SHP77 treated with DMSO at 0.1 percent for 48 hours (cell line): ENCODE measurements at regions not wholly inside any gene's neighbourhood (a gene's known extent, or its start where the extent isn't known, plus 50 kb on each side); places are given as distances from the start of the nearest gene placed in this dataset.

Experiments
- DNase-seq: peaks from one replicate; lab custom pipeline; 2025; lab: John Stamatoyannopoulos, UW

DNA sequence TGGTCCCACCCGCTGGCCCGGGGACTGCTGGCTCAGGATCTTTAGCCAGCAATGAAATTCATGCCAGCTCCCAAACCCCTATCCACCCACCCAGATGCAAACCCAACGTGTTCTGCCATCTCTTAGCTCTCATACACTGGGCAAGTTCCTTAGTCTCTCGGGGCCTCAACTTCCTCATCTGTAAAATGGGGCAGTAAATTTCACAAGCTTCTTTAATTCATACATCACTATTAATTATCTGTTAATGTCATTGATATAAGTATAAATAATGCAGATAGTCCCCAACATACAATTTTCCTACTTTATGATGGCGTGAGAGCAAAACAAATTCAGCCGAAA is 398.7 kb downstream of the SOX9 start:
- no peak for DNase-seq

DNA sequence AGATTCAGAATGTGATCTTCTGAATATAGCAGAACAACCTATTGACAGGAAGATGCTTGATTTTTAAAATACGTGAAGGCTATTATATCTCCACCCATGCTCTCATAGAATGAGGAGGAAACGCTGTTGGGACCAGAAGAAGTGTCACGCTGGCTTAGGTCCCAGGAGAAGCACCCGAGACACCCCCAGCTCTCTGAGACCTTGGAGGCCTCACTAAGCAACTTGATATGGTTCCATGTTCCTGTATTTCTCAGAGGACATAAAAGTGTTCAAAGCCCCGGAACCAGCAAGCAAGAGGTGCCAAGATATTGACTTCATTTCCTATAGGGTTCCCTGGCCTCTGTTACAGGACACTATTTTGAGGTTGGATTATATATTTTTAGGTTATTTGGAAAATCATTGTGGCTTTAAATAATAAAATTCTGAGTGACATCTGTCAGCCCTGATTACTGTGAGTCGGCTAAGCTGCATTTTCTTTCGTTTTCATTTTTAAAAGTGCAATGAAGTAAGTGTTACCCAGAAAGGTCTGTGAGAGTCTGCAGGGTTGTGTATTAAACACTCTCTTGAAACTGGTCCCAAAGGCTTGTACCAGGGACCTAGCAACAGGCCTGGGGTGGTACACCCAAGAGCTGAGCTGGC is 400.0 kb downstream of the SOX9 start:
- DNase-seq: no peak

DNA sequence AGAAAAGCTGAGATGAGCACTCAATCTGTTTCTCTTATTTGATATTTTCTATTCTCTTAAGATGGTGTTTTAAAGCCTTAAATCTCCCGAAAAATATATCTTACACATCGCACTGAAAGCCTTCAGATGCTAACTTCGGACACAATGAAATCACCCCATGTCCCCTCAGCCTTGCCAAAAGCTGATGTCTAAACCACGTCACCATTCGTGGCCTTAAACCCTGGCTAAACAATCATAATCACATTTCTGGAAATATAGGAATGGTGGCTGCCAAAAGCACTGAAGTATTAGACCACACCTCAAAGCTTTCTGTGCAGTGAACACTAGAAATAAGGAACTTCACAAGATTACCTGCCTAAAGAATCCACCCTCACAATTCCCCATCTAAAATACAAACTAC is 402.7 kb downstream of the SOX9 start:
- no peak for DNase-seq

DNA sequence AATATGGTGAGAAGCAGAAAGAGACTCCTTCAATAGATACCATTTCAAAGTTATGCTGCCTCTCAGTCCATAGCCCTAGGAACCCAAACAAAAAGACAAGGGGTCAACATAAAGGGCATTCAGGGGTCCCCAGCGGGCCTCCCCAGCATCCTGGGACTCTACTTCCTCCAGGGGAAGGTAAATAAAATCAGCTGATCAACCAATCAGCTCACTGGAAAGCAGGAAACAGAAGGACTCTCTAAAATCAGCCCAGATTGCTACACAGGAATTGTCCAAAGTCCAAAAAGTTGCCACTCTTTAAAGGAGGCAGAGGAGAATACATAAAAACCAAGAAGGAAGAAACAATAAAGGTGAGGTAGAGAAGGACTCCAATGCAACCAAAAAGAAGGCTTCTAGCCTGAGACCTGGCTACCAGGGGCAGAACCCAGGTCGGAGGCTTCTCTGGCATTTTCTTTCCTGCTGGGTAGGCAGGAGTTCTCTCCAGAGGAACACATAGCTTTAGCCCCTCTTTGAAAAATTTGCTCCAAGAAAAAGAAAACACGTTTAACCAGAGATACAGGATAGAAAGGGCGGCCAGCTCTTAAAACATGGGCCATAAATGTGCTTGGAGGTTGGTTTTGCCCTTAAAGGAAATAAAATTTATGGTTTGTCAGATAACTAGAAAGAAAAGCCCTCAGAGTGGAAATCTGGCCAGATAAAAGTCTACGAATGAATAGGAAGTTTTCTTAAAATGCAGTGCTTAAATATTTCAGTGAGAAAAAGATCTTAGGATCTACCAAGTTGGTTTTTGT is 404.6 kb downstream of the SOX9 start:
- no peak for DNase-seq

DNA sequence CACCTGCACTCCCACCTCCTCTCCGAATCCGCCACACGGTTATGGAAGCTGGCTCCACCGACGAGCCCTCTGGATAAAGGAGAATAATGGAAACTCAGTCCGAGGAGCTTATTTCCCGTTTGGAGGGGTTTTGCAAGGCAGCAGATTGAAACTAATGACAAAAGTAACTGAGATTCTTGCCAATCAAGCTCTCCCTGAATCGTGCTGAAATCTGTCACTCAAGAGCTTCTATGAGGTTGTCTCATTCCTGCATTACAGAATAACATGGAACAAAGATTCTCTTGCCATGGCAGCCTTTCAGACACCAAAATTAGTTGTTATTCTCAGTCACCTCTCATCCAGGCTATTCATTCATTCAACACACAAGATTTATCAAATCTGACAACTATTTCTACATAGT is 405.9 kb downstream of the SOX9 start:
- no peak for DNase-seq

DNA sequence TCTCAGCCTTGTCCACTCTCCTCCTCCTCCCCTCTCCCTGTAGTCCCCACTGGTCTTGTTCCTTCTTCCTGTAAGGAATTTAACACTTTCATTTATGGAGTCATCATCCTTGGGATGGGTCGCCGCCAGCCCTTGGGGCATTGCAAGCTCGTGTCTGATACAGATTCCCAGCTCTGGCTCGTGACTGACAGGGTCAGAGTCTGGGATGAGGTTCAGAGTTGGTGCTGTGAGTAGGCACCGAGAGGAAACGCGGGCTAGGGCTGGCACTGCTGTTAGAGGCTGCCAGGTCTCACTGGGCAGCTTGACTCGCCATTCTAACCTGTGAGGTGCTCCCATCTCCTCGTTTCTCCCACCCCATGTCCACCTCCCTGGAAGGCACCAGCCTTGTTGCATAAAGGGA is 407.0 kb downstream of the SOX9 start:
- DNase-seq: no peak

DNA sequence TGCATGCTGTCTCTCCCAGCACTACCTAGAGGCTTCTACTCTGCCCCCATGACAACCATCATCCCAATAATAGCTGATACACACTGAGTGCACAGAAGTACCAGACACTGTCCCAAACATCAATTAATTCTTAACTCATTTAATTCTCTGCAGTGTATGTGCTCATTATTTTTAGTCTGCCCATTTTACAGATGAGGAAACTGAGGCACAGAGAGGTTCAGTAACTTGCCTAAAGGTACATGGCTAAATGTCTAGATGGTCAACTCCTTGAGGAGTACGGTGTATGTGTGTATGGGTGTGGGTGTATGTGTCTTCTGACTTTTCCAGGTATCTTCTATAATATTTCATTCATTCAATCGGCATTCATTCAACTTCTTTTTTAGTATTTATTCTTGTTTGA is 407.9 kb downstream of the SOX9 start:
- DNase-seq: no peak

DNA sequence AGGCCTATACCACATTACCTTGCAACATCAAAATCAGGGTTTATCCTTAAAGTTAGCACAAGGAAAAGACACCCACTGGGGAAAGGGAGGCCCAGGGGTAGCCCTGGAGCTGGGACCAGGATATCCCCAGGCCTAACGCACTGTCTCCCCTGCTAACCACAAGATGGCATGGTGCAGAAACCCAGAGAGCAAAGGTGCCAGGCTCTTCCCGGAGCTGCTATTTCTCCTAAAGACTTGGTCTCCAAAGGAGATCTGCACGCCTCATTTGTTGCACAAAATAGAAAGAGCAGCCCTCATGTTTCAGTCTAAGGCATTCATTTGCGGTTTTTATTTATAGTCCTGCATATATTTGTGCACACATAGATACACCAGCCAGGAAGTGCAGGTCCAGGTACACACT is 408.6 kb downstream of the SOX9 start:
- no peak for DNase-seq

DNA sequence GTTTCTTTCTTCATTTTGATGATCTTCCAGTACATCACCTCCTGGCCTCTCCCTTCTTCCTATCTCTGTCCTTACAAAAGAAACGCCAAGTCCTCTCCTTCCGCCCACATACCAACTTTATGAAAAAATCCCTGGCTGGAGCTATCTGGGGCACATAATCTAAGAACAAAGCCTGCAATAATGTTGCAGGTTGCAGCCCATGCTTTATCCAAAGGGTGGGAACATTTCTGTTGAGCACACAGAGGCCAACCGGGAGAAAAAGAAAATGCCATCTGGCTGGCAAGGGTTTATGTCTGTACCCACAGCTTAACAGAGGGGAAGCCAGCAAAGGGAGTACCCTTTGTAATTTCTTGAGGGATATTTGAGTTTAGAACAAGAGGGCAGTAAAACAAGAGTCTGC is 409.6 kb downstream of the SOX9 start:
- no peak for DNase-seq

DNA sequence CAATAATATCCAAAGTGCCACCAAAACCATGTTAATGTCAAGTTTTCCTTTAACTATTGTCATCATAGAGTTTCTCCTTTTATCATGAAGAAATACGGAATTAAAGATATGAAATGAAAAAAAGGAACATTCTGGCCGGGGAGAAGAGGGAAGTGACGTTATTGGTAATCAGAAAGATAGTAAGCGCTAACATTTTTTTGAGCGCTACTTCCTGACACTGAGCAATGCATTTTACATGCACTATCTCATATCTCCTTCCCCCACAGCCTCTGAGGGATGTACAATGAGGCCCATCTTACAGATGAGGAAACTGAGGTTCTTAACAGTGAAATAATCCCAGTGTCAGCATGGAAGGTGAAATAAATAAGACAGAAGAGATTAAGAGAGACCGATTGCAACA is 410.9 kb downstream of the SOX9 start:
- no peak for DNase-seq

DNA sequence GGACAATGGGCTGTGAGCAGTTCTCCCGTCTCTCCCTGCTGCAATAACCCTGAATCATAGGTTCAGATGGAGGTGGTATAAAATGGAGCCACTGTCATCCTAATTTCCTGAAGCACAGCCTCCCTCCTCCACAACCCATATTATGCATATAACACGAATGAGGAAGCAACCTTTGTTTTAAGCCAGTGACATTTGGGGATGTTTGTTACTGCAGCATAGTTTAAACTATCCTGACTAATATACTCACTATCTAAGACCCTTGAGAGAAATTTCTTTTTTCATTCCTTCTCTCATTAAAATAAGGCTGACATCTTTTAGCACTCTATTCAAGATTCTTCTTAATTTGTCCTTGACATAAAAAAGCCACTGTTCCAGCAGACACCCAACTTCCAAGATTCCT is 413.4 kb downstream of the SOX9 start:
- no peak for DNase-seq

DNA sequence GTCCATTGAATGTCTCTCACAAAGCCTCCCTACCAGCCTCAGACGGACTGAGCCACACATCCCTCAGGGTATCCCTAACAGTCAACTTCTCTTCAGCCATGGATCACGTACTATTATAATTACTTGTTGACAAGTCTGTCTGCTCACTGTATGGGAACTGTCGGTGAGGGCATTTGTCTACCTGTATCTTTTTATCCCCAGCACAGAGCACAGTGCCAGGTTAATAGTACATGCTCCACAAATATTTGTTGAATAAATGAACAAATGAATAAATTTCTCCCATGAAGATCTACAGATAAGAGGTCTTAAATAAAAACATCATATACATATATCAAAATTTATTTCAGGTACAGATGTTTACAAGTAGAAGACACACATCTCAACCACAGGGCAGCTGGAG is 414.0 kb downstream of the SOX9 start:
- DNase-seq: no peak

DNA sequence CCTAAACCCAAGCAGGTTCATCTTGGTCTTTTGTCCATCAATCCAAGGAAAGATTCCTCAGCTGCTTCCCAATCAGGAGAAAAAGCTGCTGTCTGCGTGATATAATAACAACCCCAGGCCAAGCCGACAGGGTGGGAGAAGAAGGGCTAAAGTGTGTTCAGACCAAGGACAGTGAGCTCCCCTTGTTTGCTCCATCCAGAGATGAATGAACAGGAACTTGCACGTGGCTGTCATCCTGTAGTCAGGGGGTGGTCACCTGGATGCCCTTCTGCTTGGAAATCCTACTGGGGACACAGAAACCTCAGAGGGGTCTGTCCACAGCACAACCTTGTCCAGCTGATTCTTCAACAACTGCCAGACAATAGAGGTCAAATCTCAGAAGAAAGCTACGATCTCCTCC is 414.5 kb downstream of the SOX9 start:
- DNase-seq: no peak

DNA sequence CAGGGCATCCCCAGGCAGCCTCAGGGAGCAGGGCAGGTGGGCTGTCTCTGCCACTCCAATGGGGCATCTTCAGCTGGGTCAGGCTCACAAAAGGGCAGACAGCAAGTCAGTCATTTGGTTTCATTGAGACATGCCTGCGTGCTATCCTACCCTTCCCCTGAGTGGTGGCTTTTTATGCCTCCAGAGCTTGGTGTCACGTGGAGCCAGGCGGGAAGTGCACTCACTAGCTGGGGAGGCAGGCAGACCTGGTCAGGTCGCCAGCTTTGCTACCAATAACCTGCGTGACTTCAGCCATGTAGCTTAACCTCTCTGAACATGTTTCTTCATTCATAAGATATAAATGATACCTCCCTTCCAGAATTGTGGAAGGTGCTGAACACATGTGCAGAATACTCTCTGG is 415.0 kb downstream of the SOX9 start:
- DNase-seq: no peak

DNA sequence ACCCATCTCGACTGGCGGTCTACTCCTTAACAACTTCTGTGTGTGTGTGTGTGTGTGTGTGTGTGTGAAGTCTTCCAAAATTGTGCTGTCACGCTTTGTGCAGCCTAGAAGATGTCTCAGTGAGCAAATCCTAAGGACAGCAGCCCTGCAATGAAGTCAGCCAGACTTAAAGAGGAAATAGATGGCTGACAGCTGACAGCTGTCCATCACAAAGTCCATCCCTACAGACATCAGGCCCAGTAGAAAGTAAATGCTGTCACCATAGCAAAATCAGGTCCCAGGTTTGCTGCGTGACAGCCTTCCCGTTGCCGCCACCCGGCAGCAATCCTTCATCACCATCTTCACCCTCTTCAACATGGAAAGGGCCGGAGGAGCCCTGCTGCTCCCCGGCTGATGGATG is 416.0 kb downstream of the SOX9 start:
- no peak for DNase-seq

DNA sequence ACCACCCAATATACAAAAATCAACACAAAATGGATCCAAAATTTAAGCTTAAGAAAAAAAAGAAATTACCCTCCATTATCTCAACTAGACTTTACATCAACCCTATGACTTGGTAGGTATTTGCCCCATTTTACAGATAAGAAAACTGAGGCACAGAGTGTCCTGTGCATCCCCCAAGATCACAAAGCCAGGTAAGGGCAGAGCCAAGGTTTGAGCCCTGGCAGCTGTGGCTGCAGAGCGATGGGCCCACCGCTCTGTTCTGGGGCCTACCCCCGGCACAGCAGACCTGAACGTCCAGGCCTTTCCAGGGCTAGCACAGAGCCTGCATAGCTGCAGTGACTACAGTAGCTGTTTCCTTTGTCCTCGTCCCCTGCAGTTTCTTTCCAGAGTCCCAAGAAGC is 417.6 kb downstream of the SOX9 start:
- no peak for DNase-seq

DNA sequence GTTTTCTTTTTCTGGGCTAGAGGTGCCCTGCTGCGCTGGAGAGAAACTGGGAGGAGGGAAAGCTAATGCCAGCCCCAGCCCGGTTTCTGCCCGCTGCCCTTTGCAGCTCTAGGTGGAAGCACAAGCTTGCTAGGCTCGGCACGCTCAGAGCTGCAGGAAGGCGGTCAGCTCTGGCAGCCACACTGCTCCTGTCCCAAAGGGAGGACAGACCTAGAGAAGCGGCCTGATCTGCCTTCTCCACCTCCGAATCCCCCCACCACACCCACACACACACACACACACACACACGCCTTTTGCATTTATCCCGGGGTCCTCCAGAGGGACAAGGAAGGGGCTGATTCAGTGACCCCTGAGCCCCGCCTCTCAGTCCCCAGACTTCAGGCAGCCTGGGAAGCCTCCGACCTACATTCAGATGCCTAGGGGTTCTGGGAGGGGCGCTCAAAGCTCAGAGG is 418.1 kb downstream of the SOX9 start:
- DNase-seq: no peak

DNA sequence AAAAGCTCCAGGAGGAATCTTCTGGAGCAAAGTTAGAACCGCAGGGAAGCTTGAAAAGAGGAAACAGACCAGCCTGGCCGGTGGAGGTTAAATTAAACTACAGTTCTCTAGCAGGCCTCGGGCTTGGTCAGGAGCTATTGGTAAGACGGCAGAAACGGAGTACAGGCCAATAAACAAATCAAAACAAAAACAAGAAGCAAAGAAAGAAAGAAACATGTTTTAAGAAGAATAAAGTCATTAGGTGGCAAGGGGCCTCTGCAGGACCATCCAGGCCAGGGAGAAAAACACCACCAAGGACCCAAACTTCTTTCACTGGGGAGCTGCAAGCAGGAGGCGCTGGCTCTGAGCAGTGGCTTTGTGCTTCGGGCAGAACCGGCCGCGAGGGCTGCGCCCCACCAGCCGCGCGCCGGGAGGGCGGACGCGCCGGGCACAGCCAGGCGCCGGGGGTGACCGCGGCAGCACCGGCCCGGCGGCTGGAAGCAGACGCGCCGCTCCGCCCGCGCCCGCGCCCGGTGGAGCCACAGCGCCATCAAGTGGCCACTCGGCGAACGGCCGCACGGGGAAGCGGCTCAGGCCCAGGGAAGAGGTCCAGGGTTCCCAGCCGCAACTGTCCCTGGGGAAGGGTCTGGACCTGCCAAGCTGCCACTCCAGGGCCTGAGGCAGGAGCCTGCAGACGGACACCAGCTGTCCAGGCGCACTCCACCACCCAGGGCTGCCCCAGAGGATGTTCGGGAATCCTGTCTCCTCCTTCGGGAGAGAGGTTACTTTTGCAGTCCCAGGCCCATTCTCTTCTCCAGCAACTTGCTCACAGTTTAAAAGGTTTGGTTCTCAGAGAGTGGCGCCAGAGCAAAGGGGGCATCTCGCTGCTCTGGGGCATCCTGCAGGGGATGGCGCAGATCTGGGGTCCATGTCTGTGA is 419.4 kb downstream of the SOX9 start:
- peak; percentile 39 for DNase-seq

DNA sequence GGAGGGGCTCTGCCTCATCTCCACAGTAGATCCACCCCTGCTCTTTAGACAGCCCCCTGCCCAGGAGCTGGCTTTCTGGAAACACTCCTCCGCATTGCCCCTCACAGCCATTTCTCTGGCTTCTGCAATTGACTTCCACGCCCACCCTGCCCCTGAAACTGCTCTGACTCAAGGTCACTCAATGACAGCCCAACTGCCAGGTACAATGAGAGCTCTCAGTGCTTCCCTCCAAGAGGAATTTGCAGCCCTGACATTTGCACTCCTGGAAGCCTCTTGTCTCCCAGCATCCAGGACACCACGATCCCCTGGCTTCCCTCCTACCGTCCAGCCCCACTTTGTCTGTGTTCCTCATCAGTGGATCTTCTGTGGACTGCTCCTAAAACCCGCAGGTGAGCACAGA is 421.5 kb downstream of the SOX9 start:
- no peak for DNase-seq

DNA sequence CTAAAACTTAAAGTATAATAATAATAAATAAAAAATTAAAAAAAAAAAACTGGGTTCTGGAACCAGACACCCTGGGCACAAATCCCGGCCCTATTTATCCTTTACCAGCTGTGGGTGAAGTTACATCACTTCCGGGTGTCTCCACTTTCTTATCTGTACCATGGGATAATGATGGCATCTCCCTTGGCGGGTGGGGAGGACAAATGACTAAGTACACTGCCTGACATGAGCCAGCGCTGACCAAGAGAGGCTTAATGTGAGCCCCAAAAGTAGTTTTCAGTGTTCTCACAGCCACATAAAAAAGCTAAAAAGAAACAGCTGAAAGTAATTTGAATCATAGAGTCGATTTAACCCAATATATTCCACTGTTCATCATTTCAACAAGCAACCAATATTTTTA is 424.9 kb downstream of the SOX9 start:
- no peak for DNase-seq

DNA sequence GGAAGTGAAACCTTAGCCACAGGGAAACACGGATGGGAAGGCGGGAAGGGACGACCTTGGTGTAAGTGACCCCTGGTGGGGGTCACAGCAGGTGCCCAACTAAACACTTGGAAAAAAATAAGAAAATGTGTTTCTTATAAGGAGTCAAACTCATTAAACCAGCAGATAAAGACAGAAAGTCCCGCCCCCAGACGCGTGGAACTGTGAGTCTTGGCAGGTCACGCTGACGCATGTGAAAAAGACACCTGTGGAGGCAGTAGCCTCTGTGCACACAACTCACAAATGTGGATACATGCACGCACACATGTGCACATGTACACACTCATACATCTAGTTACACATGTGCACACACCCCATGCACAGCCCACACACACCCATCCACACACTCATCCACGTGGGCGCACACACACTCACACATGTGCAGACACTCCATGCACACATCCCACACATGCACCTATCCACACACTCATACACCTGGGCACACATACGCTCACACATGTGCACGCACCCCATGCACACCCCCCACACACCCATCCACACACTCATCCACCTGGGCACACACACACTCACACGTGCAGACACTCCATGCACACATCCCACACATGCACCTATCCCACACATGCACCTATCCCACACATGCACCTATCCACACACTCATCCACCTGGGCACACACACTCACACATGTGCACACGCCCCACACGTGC is 432.4 kb downstream of the SOX9 start:
- no peak for DNase-seq

DNA sequence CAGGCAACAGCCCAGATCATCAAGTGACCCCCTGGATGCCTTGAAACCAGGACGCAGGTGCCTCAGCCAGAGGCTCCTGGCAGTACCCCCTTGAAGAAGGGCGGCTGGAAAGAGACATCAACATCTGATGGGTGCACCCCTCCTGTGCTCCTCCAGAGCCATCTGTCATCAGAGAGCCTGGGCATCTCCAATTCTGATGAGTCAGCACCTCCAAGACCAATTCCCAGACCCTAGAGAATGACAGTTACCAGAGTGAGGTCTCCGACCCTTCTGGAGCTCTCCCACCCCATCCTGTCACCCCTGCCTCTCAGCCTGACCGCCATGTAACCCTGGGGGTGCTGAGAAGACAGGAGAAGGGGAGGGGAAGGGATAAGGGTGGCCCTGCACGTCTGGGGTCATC is 433.7 kb downstream of the SOX9 start:
- DNase-seq: no peak
